ENCODE measurements at regions not wholly inside any gene's neighbourhood (a gene's known extent, or its start where the extent isn't known, plus 50 kb on each side); places are given as distances from the start of the nearest gene placed in this dataset.

GRCh38 chr13:111595791-111596190, 275.3 kb downstream of the TEX29 start:
- DNase-seq, result no peak
- TF ChIP-seq, protein P1, sequence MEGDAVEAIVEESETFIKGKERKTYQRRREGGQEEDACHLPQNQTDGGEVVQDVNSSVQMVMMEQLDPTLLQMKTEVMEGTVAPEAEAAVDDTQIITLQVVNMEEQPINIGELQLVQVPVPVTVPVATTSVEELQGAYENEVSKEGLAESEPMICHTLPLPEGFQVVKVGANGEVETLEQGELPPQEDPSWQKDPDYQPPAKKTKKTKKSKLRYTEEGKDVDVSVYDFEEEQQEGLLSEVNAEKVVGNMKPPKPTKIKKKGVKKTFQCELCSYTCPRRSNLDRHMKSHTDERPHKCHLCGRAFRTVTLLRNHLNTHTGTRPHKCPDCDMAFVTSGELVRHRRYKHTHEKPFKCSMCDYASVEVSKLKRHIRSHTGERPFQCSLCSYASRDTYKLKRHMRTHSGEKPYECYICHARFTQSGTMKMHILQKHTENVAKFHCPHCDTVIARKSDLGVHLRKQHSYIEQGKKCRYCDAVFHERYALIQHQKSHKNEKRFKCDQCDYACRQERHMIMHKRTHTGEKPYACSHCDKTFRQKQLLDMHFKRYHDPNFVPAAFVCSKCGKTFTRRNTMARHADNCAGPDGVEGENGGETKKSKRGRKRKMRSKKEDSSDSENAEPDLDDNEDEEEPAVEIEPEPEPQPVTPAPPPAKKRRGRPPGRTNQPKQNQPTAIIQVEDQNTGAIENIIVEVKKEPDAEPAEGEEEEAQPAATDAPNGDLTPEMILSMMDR (IDR thresholded peaks at IDR 0.05), result no peak

DNA sequence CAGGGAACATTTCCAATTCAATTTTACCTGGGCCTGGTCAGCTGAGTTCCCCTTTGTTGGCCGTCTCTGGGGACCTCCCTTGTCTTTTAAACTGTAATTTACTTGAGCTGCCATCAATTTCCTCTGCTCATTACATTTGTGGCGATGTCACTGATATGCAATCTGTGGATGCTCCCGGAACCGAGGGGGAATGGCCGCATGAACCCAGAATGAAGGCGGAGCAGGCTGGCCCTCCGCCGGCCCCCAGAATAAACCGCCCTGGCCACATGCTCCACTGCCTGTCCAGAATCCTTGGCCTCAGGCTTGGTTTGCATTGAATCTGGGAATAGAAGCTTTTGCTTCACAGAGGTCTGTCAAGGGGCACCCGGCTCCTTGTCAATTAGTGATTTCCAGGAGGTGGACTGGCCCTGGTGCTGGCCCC, 276.8 kb downstream of the TEX29 start:
- no peak overlapping the region for H3K27ac ChIP-seq
- H3K9me3 ChIP-seq, result no peaks in the 10 kb centered on the region
- TF ChIP-seq, protein P1 (IDR thresholded peaks at IDR 0.05), result no peak
- H3K4me1 ChIP-seq, result no peaks in the 10 kb centered on the region
- DNase-seq (no peak), ATAC-seq (no peak)
- H3K27me3 ChIP-seq (ENCODE audit: low read depth), result peaks cover 8% of the 10 kb centered on the region
- intact Hi-C loops (cut with DNase I), result no loop called here
- no peak overlapping the region for H3K4me3 ChIP-seq
- H3K36me3 ChIP-seq, result no peaks in the 10 kb centered on the region

More at GRCh38 chr13:111595791-111596190, 275.3 kb downstream of the TEX29 start:
- H3K4me1 ChIP-seq, result no peaks in the 10 kb centered on the region
- no peak for ATAC-seq
- peaks cover 8% of the 10 kb centered on the region for H3K27me3 ChIP-seq (ENCODE audit: low read depth)
- no peaks in the 10 kb centered on the region for H3K36me3 ChIP-seq
- H3K9me3 ChIP-seq, result no peaks in the 10 kb centered on the region
- intact Hi-C loops (cut with DNase I), result no loop called here
- H3K27ac ChIP-seq, result no peak overlapping the region
- no peak overlapping the region for H3K4me3 ChIP-seq

DNA sequence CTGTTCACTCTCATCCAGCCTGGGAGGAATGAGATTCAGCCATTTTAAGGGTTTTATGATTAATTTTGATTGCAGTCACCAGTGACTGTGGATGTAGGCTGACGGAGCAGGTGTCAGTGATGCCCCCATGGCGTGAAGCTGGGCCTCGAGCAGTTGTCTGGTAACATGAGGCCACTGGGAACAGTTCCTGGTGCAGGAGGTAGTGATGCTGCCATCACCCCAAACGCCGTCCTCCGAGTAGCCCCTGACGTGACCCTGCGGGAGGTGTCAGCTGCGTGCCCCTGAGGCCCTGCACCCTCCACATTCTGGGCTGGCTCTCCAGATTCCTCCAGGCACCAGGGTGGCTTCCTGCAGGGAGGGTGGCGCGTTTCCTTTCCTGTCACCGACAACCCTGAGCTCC, 277.2 kb downstream of the TEX29 start:
- intact Hi-C loops (cut with DNase I), result no loop called here
- Histone ChIP-seq H3K9me3 (no peaks in the 10 kb centered on the region), H3K27me3 (ENCODE audit: low read depth) (peaks cover 8% of the 10 kb centered on the region), H3K36me3 (no peaks in the 10 kb centered on the region), H3K27ac (no peak overlapping the region), H3K4me1 (no peaks in the 10 kb centered on the region), H3K4me3 (no peak overlapping the region)
- DNase-seq, result no peak
- no peak for ATAC-seq
- TF ChIP-seq, protein P1 (IDR thresholded peaks at IDR 0.05), result no peak

DNA sequence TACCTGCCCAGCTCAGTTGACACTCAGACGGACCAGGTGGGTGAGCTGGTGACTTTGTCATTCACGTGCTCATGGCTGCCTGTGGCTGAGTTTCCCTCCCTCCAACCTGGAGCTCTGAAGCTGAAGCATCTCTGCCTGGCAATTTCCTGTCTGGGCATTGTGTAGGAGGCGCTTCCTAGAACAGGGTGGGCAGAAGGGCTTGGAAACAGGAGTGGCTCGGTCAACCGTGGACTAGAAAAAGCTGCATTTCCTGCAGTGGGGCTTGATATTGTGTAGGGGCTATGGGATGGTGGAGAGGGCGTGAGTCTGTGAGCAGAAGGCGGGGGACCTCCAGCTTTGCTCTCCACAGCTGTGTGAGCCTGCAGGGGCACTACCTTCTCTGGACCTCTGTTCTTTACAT, 278.3 kb downstream of the TEX29 start:
- no peak overlapping the region for H3K27ac ChIP-seq
- no peak for ATAC-seq
- TF ChIP-seq, protein P1 (IDR thresholded peaks at IDR 0.05), result no peak
- no peaks in the 10 kb centered on the region for H3K36me3 ChIP-seq
- H3K4me3 ChIP-seq, result no peak overlapping the region
- intact Hi-C loops (cut with DNase I), result no loop called here
- H3K4me1 ChIP-seq, result no peaks in the 10 kb centered on the region
- no peaks in the 10 kb centered on the region for H3K9me3 ChIP-seq
- no peak for DNase-seq
- peaks cover 8% of the 10 kb centered on the region for H3K27me3 ChIP-seq (ENCODE audit: low read depth)

- intact Hi-C loops (cut with DNase I), result no loop called here
- no peak for DNase-seq
- no peak overlapping the region for H3K4me3 ChIP-seq
Measured at GRCh38 chr13:111599791-111600190, 279.3 kb downstream of the TEX29 start.

More at GRCh38 chr13:111599791-111600190, 279.3 kb downstream of the TEX29 start:
- no peak overlapping the region for H3K27ac ChIP-seq
- no peak for ATAC-seq
- H3K4me1 ChIP-seq, result no peaks in the 10 kb centered on the region
- TF ChIP-seq, protein P1 (IDR thresholded peaks at IDR 0.05), result no peak
- no peaks in the 10 kb centered on the region for H3K36me3 ChIP-seq
- H3K9me3 ChIP-seq, result no peaks in the 10 kb centered on the region
- H3K27me3 ChIP-seq (ENCODE audit: low read depth), result peaks cover 8% of the 10 kb centered on the region
